Activated T-helper 17 cell treated with anti-CD3 and anti-CD28 coated beads, Interleukin-2, amount 50 U/mL, for 72 hours (primary cell): ENCODE measurements at regions not wholly inside any gene's neighbourhood (a gene's known extent, or its start where the extent isn't known, plus 50 kb on each side); places are given as distances from the start of the nearest gene placed in this dataset.
"Not testable (repeated sequence)": the region's sequence is repeated elsewhere in the genome, so short reads cannot be mapped to it uniquely, and the experiment has no call there.

Experiments
- ATAC-seq: fragments of 150-1000 bp; cut with Tn5 transposase; replicated peaks from 2 replicates; pipeline ENCODE4 v1.10.0; 2021; ENCODE audit warnings: mild to moderate bottlenecking, moderate library complexity
- H3K27ac Mint-ChIP-seq: one replicate; pipeline ENCODE4 v1.8.0; 2022; ENCODE audit warnings: mixed read lengths
- H3K27me3 Mint-ChIP-seq: one replicate; pipeline ENCODE4 v1.8.0; 2022; ENCODE audit warnings: mixed read lengths
- H3K36me3 Mint-ChIP-seq: one replicate; pipeline ENCODE4 v1.8.0; 2022; ENCODE audit warnings: low read depth, mild to moderate bottlenecking, mixed read lengths
- H3K4me1 Mint-ChIP-seq: one replicate; pipeline ENCODE4 v1.8.0; 2022; ENCODE audit warnings: mixed read lengths
- H3K4me3 Mint-ChIP-seq: one replicate; pipeline ENCODE4 v1.8.0; 2022; ENCODE audit warnings: mild to moderate bottlenecking, mixed read lengths
- H3K9me3 Mint-ChIP-seq: one replicate; pipeline ENCODE4 v1.8.0; 2022; ENCODE audit warnings: mixed read lengths

DNA sequence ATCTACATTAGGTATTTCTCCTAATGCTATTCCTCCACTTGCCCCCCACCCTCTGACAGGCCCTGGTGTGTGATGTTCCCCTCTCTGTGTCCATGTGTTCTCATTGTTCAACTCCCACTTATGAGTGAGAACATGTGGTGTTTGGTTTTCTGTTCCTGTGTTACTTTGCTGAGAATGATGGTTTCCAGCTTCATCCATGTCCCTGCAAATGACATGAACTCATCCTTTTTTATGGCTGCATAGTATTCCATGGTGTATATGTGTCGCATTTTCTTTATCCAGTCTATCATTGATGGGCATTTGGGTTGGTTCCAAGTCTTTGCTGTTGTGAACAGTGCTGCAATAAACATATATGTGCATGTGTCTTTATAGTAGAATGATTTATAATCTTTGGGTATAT, 50.6 kb upstream of the GRHL3 start:
- H3K27ac Mint-ChIP-seq, H3K4me1 Mint-ChIP-seq, ATAC-seq, H3K9me3 Mint-ChIP-seq, H3K36me3 Mint-ChIP-seq, H3K4me3 Mint-ChIP-seq: not testable (repeated sequence)
- peaks cover 22% of the 10 kb centered on the region for H3K27me3 Mint-ChIP-seq

DNA sequence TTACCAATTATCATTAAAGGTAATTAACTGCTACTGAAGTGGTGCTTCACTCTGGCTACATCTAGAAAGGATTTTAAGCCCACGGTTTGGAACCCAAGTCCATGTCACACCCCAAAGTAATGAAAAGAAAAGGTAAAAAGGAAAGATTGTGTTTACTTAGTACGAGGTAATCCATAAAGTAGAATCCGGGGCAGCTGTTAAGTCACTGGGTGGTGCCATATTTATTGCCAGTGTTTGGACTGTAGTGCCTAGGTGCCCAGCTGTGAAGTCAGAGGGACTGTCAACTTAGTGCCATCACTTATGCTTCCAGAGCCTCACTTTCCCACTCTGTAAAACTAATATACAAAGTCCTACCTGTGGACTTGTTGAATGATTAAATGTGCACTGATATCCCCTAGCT, 52.2 kb upstream of the GRHL3 start:
- Mint-ChIP-seq H3K4me1 (no peaks in the 10 kb centered on the region), H3K27me3 (peaks cover 10% of the 10 kb centered on the region), H3K4me3 (no peak overlapping the region), H3K9me3 (no peaks in the 10 kb centered on the region), H3K36me3 (no peaks in the 10 kb centered on the region), H3K27ac (no peak overlapping the region)
- no peak for ATAC-seq

DNA sequence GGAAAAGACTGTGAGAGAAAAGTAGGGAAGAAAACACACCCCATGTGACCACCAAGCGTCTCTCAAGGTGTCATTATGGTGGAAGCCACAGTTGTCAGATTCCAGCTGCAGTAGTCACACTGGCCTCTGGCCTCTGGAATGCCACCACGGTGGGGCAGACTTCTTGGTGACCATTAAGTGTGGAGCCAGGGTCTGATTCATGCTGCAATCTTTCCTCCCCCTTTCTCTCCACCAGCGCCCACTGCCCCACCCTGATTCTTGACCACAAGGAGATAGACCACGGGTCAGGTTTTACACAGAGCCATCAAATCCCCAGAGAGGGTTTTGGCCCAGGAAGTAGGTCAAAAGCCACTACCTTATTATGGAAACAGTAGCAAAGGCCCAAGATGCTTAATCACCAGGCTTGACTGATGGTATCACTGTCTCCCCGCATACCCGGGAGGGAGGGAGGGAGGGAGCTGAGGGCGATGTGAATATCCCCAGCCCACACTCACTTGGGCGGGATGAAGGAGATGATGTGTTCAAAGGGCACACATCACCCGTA, 52.7 kb upstream of the GRHL3 start:
- Mint-ChIP-seq H3K9me3 (no peaks in the 10 kb centered on the region), H3K4me1 (no peaks in the 10 kb centered on the region), H3K27me3 (peaks cover 7% of the 10 kb centered on the region), H3K4me3 (no peak overlapping the region), H3K36me3 (no peaks in the 10 kb centered on the region), H3K27ac (no peak overlapping the region)
- ATAC-seq, result peak; percentile 16

DNA sequence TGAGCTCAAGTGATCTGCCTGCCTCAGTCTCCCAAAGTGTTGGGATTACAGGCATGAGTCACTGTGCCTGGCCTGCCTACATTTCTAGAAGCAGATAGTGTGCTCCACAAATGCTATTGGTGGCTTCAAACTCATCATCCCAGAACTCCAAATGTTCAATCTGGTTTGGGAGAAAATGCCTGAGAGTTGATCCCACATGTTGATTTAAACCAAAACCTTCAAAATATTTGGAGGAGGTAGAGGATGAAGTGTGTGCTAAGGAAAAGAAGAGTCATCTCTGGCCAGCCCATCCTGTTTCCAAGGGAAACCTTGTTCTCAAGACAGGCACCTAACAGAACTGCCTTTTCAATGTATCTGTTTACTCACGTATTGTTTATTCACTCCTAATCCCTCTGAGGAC, 55.4 kb upstream of the GRHL3 start:
- H3K27me3 Mint-ChIP-seq, result peaks cover 4% of the 10 kb centered on the region
- H3K9me3 Mint-ChIP-seq, result no peaks in the 10 kb centered on the region
- ATAC-seq, result no peak
- H3K36me3 Mint-ChIP-seq, result no peaks in the 10 kb centered on the region
- H3K27ac Mint-ChIP-seq, result no peak overlapping the region
- no peak overlapping the region for H3K4me3 Mint-ChIP-seq
- H3K4me1 Mint-ChIP-seq, result no peaks in the 10 kb centered on the region

DNA sequence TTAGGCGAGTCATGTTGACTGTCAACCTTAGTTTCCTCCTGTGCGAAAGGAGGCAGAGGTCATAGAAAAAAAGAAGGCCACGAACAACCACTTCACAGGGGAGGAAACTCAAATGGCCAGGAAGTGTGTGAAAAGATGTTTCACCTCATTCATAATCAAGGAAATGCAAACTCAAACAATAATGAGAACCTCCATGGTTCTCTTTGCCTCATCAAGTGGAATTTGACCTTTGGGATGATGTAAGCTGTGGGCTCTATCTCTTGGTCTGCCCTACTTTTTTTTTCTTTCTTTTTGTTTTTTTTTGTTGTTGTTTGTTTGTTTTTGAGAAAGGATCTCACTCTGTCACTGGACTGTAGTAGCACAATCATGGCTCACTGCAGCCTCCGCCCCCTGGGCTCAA, 55.9 kb upstream of the GRHL3 start:
- Mint-ChIP-seq H3K9me3 (no peaks in the 10 kb centered on the region), H3K4me3 (no peak overlapping the region), H3K27me3 (peaks cover 4% of the 10 kb centered on the region), H3K27ac (no peak overlapping the region), H3K36me3 (no peaks in the 10 kb centered on the region), H3K4me1 (no peaks in the 10 kb centered on the region)
- ATAC-seq, result no peak

DNA sequence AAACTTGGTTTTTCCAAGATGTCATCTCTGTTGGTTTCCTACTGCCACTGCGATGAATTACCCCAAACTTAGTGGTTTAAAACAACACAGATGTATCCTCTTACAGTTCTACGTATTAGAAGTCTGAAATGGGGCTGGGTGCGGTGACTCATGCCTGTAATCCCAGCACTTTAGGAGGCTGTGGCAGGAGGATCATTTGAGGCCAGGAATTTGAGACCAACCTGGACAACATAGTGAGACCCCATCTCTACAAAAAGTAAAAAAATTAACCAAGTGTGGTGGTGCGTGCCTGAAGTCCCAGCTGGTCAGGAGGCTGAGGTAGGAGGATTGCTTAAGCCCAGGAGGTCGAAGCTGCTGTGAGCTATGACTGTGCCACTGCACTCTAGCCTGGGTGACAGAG, 57.2 kb upstream of the GRHL3 start:
- Mint-ChIP-seq H3K27ac (no peak overlapping the region), H3K4me1 (no peaks in the 10 kb centered on the region), H3K36me3 (no peaks in the 10 kb centered on the region), H3K4me3 (no peak overlapping the region), H3K27me3 (peaks cover 4% of the 10 kb centered on the region), H3K9me3 (no peaks in the 10 kb centered on the region)
- ATAC-seq, result no peak

DNA sequence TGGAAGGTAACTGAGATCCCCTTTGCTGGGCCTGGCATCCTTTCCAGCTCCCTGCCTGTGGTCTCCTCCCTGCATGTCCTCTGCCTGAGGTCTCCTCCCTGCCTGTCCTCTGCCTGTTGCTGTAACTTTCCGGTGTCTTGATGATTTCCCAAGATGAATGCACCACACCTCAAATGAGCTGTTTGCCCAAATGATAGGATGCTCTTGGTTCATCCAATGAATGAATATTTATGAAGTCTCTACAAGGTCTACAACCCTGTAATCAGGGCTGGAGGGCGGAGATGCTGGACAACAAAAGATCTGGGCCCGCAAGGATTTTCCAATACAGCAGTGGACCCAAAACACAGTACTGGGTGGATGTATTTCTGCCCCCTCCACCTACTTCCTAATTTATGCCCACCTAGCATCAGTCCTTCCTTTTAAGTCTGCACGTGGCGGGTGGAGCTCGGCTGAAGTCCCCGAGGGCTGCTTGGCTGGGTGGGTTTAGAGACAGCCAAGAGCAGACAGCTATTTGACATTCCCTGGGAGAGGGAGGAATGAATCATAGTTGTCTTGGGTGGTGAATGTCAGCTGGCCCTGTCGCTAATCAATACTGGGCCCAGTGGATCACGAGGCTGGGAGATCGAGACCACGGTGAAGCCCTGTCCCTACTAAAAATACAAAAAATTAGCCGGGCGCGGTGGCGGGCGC, 60.3 kb upstream of the GRHL3 start:
- no peaks in the 10 kb centered on the region for H3K4me1 Mint-ChIP-seq
- no peak overlapping the region for H3K4me3 Mint-ChIP-seq
- H3K36me3 Mint-ChIP-seq, result no peaks in the 10 kb centered on the region
- ATAC-seq, result no peak
- H3K9me3 Mint-ChIP-seq, result no peaks in the 10 kb centered on the region
- H3K27ac Mint-ChIP-seq, result no peak overlapping the region
- peaks cover 4% of the 10 kb centered on the region for H3K27me3 Mint-ChIP-seq

DNA sequence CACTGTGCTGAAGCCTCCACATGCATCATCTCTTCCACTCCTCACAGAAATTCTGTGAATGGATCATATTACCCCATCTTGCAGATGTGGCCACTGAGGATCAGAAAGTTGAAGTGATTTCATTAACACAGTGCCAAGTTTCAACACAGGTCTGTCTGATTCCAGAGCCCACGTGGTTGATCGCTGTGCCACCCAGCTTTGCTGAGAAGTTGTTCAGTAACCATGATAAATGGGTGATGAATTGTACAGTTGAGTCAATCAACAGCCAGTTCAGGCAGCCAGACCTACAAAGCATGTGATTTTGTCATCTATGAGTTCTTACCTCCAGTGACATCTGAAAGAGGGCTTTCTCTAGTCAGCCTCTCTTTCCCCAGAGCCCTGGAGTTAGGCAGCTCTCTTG, 61.8 kb upstream of the GRHL3 start:
- no peaks in the 10 kb centered on the region for H3K36me3 Mint-ChIP-seq
- H3K9me3 Mint-ChIP-seq, result no peaks in the 10 kb centered on the region
- no peak for ATAC-seq
- no peaks in the 10 kb centered on the region for H3K4me1 Mint-ChIP-seq
- no peak overlapping the region for H3K4me3 Mint-ChIP-seq
- no peak overlapping the region for H3K27ac Mint-ChIP-seq
- peaks cover 4% of the 10 kb centered on the region for H3K27me3 Mint-ChIP-seq

DNA sequence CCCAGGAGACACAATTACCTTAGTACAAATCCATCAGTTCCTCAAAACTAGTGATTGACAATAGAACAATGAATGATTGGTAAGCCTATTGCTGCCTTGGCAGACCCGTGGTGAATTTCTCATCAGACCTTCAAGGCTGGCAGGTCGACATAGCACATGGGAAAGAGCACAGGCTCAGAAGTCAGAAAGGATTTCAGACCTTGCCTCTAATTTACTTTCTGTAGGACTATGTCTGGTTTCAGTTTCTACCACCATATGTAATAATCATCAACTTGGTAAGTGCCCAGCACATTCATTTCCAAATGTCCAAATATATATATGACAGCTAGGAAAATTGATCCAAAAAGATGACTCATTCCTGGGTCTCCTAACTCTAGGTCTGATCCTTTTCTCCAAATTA, 62.5 kb upstream of the GRHL3 start:
- no peak overlapping the region for H3K27ac Mint-ChIP-seq
- no peaks in the 10 kb centered on the region for H3K9me3 Mint-ChIP-seq
- H3K27me3 Mint-ChIP-seq, result peaks cover 4% of the 10 kb centered on the region
- H3K36me3 Mint-ChIP-seq, result no peaks in the 10 kb centered on the region
- no peaks in the 10 kb centered on the region for H3K4me1 Mint-ChIP-seq
- H3K4me3 Mint-ChIP-seq, result no peak overlapping the region
- ATAC-seq, result no peak

DNA sequence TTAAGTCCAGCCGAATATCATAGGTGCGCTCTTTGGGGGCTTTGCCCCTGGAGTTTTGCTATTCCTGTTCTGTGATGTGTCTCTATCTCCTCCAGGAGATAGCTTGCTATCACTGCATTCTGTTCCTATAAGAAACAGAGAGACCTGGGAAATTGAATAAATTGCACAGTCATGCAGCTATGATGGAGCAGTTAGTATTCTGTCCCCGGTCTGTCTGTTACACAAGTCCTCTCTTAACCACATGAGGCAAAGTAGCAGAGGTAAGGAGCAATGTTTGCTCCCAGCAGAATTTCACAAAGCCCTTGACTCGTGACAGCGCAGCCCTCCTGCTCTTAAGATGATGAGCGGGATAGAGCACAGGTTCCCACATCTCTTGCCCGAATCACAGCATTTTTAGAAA, 63.9 kb upstream of the GRHL3 start:
- ATAC-seq, result no peak
- Mint-ChIP-seq H3K27me3 (no peaks in the 10 kb centered on the region), H3K4me1 (no peaks in the 10 kb centered on the region), H3K4me3 (no peak overlapping the region), H3K36me3 (no peaks in the 10 kb centered on the region), H3K27ac (no peak overlapping the region), H3K9me3 (no peaks in the 10 kb centered on the region)

DNA sequence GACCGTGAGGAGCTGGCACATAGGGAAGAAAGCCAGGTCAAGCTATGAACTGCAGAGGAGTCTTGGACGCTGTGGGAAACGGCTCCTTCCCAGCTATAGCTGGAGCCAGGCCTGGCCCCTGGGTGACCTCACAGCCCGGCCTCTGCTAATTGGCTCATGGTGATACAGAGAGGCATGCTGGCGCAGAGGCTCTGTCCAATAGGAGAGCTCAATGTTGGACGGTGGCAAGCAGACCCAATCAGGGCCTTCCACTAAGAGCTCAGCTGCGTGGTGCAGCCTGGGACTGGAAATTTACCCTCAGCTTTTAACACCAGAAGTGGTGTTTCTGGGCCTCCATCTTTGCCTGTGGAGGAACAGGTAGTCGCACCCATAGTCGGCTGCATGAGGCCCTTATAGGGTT, 64.4 kb upstream of the GRHL3 start:
- no peak overlapping the region for H3K27ac Mint-ChIP-seq
- H3K4me3 Mint-ChIP-seq, result no peak overlapping the region
- H3K36me3 Mint-ChIP-seq, result no peaks in the 10 kb centered on the region
- H3K4me1 Mint-ChIP-seq, result no peaks in the 10 kb centered on the region
- no peaks in the 10 kb centered on the region for H3K27me3 Mint-ChIP-seq
- H3K9me3 Mint-ChIP-seq, result no peaks in the 10 kb centered on the region
- no peak for ATAC-seq

DNA sequence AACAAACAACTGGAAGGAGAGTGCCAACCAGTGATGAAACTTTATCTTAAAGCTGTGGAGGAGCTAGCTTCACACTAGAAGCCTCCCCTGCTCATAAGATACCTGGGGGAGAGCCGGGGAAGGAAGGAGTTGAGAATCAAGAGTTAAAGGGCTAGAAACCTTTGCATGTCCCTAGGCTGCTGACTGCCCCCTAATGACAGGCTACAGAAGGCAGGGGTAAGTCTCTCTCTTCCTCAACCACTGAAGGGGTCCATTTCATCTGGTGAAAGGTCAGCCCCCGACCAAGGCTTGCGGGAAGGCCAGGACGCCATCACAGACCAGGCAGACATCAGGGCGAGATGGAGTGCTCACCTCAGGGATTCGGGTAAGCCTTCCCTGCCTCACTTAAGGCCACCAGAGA, 65.6 kb upstream of the GRHL3 start:
- no peak overlapping the region for H3K4me3 Mint-ChIP-seq
- no peaks in the 10 kb centered on the region for H3K36me3 Mint-ChIP-seq
- no peaks in the 10 kb centered on the region for H3K4me1 Mint-ChIP-seq
- no peaks in the 10 kb centered on the region for H3K27me3 Mint-ChIP-seq
- no peak overlapping the region for H3K27ac Mint-ChIP-seq
- ATAC-seq, result no peak
- H3K9me3 Mint-ChIP-seq, result no peaks in the 10 kb centered on the region

DNA sequence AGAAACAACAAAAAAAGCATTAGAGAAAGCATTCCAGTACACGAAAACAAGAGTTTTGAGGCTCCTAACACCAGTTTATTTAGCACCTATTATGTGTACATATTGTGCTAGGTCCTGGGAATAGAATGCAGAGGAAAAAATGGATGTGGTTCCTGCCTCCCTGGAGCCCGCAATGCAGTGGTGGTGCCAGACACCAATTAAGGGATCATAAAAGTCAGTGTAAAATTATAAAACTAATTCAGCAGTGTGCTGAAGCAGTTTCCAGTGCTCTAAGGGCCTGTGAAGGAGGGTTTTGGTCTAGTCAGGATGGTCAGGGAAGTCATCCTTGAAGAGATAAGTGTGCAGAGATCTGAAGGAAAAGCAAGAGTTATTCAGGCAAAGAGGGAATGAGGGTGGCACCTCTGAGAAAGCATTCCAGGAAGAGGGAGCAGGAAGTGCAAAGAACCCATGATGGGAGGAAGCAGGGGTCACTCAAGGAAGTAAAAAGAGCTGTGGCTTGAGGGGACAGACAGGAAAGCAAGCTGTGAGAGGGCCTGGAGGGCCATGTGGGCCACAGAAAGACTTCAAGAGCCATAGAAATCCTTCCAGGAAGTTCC, 65.2 kb upstream of the IFNLR1 start:
- Mint-ChIP-seq H3K9me3 (no peaks in the 10 kb centered on the region), H3K27me3 (no peaks in the 10 kb centered on the region), H3K27ac (no peak overlapping the region), H3K36me3 (no peaks in the 10 kb centered on the region), H3K4me1 (no peaks in the 10 kb centered on the region), H3K4me3 (no peak overlapping the region)
- ATAC-seq, result no peak

DNA sequence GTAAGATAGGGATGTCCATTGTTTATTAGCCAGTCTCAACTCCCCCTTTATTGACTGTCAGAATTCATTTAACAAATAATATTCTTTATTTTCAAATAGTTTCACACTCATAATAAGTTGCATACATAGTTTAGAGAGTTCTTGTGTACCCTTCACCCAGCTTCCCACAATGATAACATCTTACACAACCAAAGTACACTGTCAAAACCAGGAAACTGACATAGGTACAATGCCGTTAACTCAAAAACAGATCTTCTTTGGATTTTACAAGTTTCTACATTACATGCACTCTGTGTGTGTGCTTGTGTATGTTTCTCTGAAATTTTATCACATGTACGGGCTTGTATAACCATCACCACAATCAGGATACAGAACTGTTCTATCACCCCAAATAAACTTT, 64.4 kb upstream of the IFNLR1 start:
- Mint-ChIP-seq H3K27ac (no peak overlapping the region), H3K27me3 (no peaks in the 10 kb centered on the region), H3K4me1 (no peaks in the 10 kb centered on the region), H3K4me3 (no peak overlapping the region), H3K36me3 (no peaks in the 10 kb centered on the region), H3K9me3 (no peaks in the 10 kb centered on the region)
- no peak for ATAC-seq

DNA sequence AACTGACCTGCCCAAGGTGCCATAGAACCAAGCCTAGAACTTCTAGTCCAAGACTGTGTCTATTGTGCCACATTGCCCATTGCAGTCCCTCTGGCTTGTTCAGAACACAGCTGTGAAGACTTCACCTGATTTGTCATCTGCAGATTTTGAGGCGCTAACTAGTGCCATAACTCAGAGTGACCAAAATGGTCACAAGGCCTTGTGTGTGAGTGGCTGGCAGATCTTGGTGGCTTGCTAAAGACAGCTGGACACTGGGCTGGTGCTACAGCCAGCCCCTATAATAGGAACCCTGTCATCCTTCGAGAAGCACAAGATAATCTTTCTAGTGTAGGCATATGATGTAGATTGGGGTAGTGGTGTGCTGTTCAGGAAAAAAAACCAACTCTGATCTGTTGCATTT, 63.7 kb upstream of the IFNLR1 start:
- no peaks in the 10 kb centered on the region for H3K4me1 Mint-ChIP-seq
- no peaks in the 10 kb centered on the region for H3K27me3 Mint-ChIP-seq
- no peaks in the 10 kb centered on the region for H3K9me3 Mint-ChIP-seq
- H3K27ac Mint-ChIP-seq, result no peak overlapping the region
- no peaks in the 10 kb centered on the region for H3K36me3 Mint-ChIP-seq
- no peak for ATAC-seq
- no peak overlapping the region for H3K4me3 Mint-ChIP-seq
